G401 (cell line): ENCODE measurements at regions not wholly inside any gene's neighbourhood (a gene's known extent, or its start where the extent isn't known, plus 50 kb on each side); places are given as distances from the start of the nearest gene placed in this dataset.
A peak's percentile ranks its signal among the peaks of the same experiment; 100 is the strongest.
"Not testable (repeated sequence)": the region's sequence is repeated elsewhere in the genome, so short reads cannot be mapped to it uniquely, and the experiment has no call there.

Experiments
- DNase-seq: peaks from one replicate; pipeline ENCODE4 v3.0.0-alpha.2; 2015; ENCODE audit warnings: low spot score
- in situ Hi-C: cut with HindIII; loops from 2 replicates; pipeline ENCODE4 v1.10.0; 2016; ENCODE audit warnings: low sequenced_read_pairs, mixed read lengths

GRCh38 chr2:167563885-167564619, 675.8 kb downstream of the XIRP2 start:
- in situ Hi-C loops = not testable (repeated sequence)

GRCh38 chr2:167558272-167558991, 670.2 kb downstream of the XIRP2 start:
- DNase-seq, in situ Hi-C loops: not testable (repeated sequence)

More at GRCh38 chr2:167563885-167564619, 675.8 kb downstream of the XIRP2 start:
- DNase-seq = not testable (repeated sequence)

GRCh38 chr2:167555098-167555720, 666.9 kb downstream of the XIRP2 start:
- in situ Hi-C loops = no loop called here
- no peak for DNase-seq

- no peak for DNase-seq
- in situ Hi-C loops = no loop called here
These were observed 665.4 kb downstream of the XIRP2 start for GRCh38 chr2:167553635-167554034.

- in situ Hi-C loops = no loop called here
- no peak for DNase-seq
These were observed 663.1 kb downstream of the XIRP2 start for GRCh38 chr2:167551416-167551815.

- no peak for DNase-seq
- in situ Hi-C loops = no loop called here
These were observed 662.2 kb downstream of the XIRP2 start for GRCh38 chr2:167550448-167550847.

- no peak for DNase-seq
- in situ Hi-C loops = no loop called here
These were observed 660.1 kb downstream of the XIRP2 start for GRCh38 chr2:167548396-167548795.

GRCh38 chr2:167544602-167545001, 656.3 kb downstream of the XIRP2 start:
- no peak for DNase-seq
- in situ Hi-C loops = no loop called here

- DNase-seq = peak; percentile 71
- in situ Hi-C loops = no loop called here
These were observed 655.4 kb downstream of the XIRP2 start for GRCh38 chr2:167543721-167544120.

- no peak for DNase-seq
- in situ Hi-C loops = no loop called here
These were observed 649.5 kb downstream of the XIRP2 start for GRCh38 chr2:167537743-167538142.

GRCh38 chr2:167534443-167534842, 646.2 kb downstream of the XIRP2 start:
- no peak for DNase-seq
- in situ Hi-C loops = no loop called here

GRCh38 chr2:167524786-167525185, 636.5 kb downstream of the XIRP2 start:
- in situ Hi-C loops = no loop called here
- no peak for DNase-seq

GRCh38 chr2:167510071-167510759, 621.9 kb downstream of the XIRP2 start:
- no peak for DNase-seq
- in situ Hi-C loops = no loop called here

GRCh38 chr2:167509586-167509985, 621.3 kb downstream of the XIRP2 start:
- in situ Hi-C loops = no loop called here
- DNase-seq = no peak

- DNase-seq = no peak
- in situ Hi-C loops = no loop called here
These were observed 620.4 kb downstream of the XIRP2 start for GRCh38 chr2:167508709-167509108.

- in situ Hi-C loops = no loop called here
- no peak for DNase-seq
These were observed 618.1 kb downstream of the XIRP2 start for GRCh38 chr2:167506395-167506794.

- in situ Hi-C loops = no loop called here
- DNase-seq = no peak
These were observed 616.4 kb downstream of the XIRP2 start for GRCh38 chr2:167504695-167505094.

- DNase-seq = no peak
- in situ Hi-C loops = no loop called here
These were observed 615.8 kb downstream of the XIRP2 start for GRCh38 chr2:167504061-167504460.

- DNase-seq = no peak
- in situ Hi-C loops = no loop called here
These were observed 613.3 kb downstream of the XIRP2 start for GRCh38 chr2:167501618-167502017.

GRCh38 chr2:167493862-167494261, 605.6 kb downstream of the XIRP2 start:
- in situ Hi-C loops = no loop called here
- no peak for DNase-seq
